RWPE1 (cell line): ENCODE measurements at regions not wholly inside any gene's neighbourhood (a gene's known extent, or its start where the extent isn't known, plus 50 kb on each side); places are given as distances from the start of the nearest gene placed in this dataset.

Experiments used
- CTCF ChIA-PET: fragments of 350-600 bp; sonication (Branson Sonifier 250); formaldehyde crosslinking; extraction: SDS; loops from one replicate; lab custom pipeline; 2021; lab: Yijun Ruan, JAX
- POLR2A ChIA-PET: fragments of 400-600 bp; formaldehyde crosslinking; extraction: SDS; loops from one replicate; lab custom pipeline; 2020; ENCODE audit warnings: antibody characterized with exemption; ENCODE audit not compliant: low non-redundant PET; lab: Yijun Ruan, JAX
- DNase-seq: peaks from one replicate; pipeline ENCODE4 v3.0.0; 2012; ENCODE audit warnings: low spot score
- H3K27ac ChIP-seq: fragments of 450-650 bp; 2 replicates; pipeline ENCODE4 v1.5.1; 2017
- CTCF ChIP-seq: fragments of 450-650 bp; conservative IDR thresholded peaks from 2 replicates; pipeline ENCODE4 v1.5.1; 2017; ENCODE audit warnings: low read depth, mild to moderate bottlenecking

GRCh38 chr11:103680826-103681225 is 355.6 kb upstream of the DDI1 start:
- POLR2A ChIA-PET, result no interaction called here
- TF ChIP-seq CTCF, result no peak
- H3K27ac ChIP-seq, result no peak overlapping the region
- CTCF ChIA-PET, result interaction anchor here (0.7 to 1.0 kb wide), 2 partner anchors 28 to 484 kb away, joined by 3 to 6 read pairs; no protein-coding TSS in a partner anchor
- no peak for DNase-seq

GRCh38 chr11:103681855-103682254 is 354.6 kb upstream of the DDI1 start:
- CTCF ChIA-PET, result interaction anchor here (0.5 to 1.2 kb wide), 7 partner anchors 242 to 552 kb away, joined by 3 to 6 read pairs (median 4); partner anchors contain the start of gene PDGFD
- DNase-seq, result no peak
- H3K27ac ChIP-seq, result no peak overlapping the region
- POLR2A ChIA-PET, result no interaction called here
- no peak for TF ChIP-seq CTCF

GRCh38 chr11:103682318-103683184 is 353.9 kb upstream of the DDI1 start:
- peak; percentile 19 for DNase-seq
- TF ChIP-seq CTCF, result peak; percentile 49
- POLR2A ChIA-PET, result no interaction called here
- CTCF ChIA-PET, result interaction anchor here (0.5 to 1.2 kb wide), 11 partner anchors 29 to 552 kb away, joined by 3 to 6 read pairs (median 3); partner anchors contain the start of gene PDGFD
- H3K27ac ChIP-seq, result no peak overlapping the region

GRCh38 chr11:103683576-103683975 is 352.9 kb upstream of the DDI1 start:
- ChIA-PET CTCF (no interaction called here), POLR2A (no interaction called here)
- no peak for DNase-seq
- TF ChIP-seq CTCF, result no peak
- no peak overlapping the region for H3K27ac ChIP-seq

- ChIA-PET POLR2A (no interaction called here), CTCF (no interaction called here)
- no peak overlapping the region for H3K27ac ChIP-seq
- TF ChIP-seq CTCF, result no peak
- DNase-seq, result no peak
Measured at GRCh38 chr11:103688924-103689323, 347.5 kb upstream of the DDI1 start.

GRCh38 chr11:103690356-103690755 is 346.1 kb upstream of the DDI1 start:
- TF ChIP-seq CTCF, result no peak
- H3K27ac ChIP-seq, result no peak overlapping the region
- ChIA-PET POLR2A (no interaction called here), CTCF (interaction anchor here (0.7 kb wide), 1 partner anchor 473 kb away, joined by 3 read pairs; the partner anchor contains the start of gene PDGFD)
- DNase-seq, result no peak
